CD14-positive monocyte (primary cell): ENCODE measurements at regions not wholly inside any gene's neighbourhood (a gene's known extent, or its start where the extent isn't known, plus 50 kb on each side); places are given as distances from the start of the nearest gene placed in this dataset.

Experiments
- DNase-seq, 3 donors: peaks; one replicate each; pipeline ENCODE4 v3.0.0-alpha.2; 2011 to 2022
- H2AFZ ChIP-seq: 2 replicates; pipeline ENCODE4 v1.6.0; 2012; ENCODE audit warnings: mild to moderate bottlenecking, low read depth, low read length, inconsistent platforms; ENCODE audit not compliant: insufficient read depth, poor library complexity, severe bottlenecking
- H3K27ac ChIP-seq, 2 donors: 1 replicate in 1 of 2; 2 replicates in 1 of 2; pipeline ENCODE4 v1.5.1; 2012 to 2013; ENCODE audit warnings: low read length in 2 of 2, control low read depth in 1 of 2, inconsistent platforms in 1 of 2, low read depth in 1 of 2, mild to moderate bottlenecking in 1 of 2
- H3K27me3 ChIP-seq, 2 donors: one replicate each; pipeline versions ENCODE4 v1.6.0 to v1.6.1; 2011 to 2013; ENCODE audit warnings: low read length in 2 of 2; ENCODE audit not compliant: control insufficient read depth in 2 of 2, insufficient read depth in 2 of 2
- H3K36me3 ChIP-seq, 2 donors: replicated peaks in 1 of 2; 1 replicate in 1 of 2; 2 replicates in 1 of 2; pipeline versions ENCODE4 v1.5.1 to v1.6.1; 2012 to 2013; ENCODE audit warnings: low read length in 2 of 2, control low read depth in 1 of 2, inconsistent platforms in 1 of 2, mild to moderate bottlenecking in 1 of 2; ENCODE audit not compliant: insufficient read depth in 2 of 2, control insufficient read depth in 1 of 2
- H3K4me1 ChIP-seq, 2 donors: 1 replicate in 1 of 2; 2 replicates in 1 of 2; pipeline versions ENCODE4 v1.5.1 to v1.6.1; 2012 to 2013; ENCODE audit warnings: low read length in 2 of 2, control low read depth in 1 of 2, inconsistent platforms in 1 of 2, mild to moderate bottlenecking in 1 of 2, moderate library complexity in 1 of 2; ENCODE audit not compliant: insufficient read depth in 2 of 2, control insufficient read depth in 1 of 2
- H3K4me2 ChIP-seq: replicated peaks from 2 replicates; pipeline ENCODE3; 2012; ENCODE audit warnings: low read length, moderate library complexity, mild to moderate bottlenecking; ENCODE audit not compliant: poor library complexity, severe bottlenecking; ENCODE audit errors: extremely low read depth
- H3K4me3 ChIP-seq, 3 experiments: fragments of 200-600 bp in 1 of 3; sonication (generic) in 1 of 3; replicated peaks in 1 of 3; 1 replicate in 2 of 3; 2 replicates in 1 of 3; pipeline ENCODE4 v1.5.1; 2011 to 2013; ENCODE audit warnings: low read length in 3 of 3, mild to moderate bottlenecking in 3 of 3, control low read depth in 2 of 3, low read depth in 2 of 3, inconsistent platforms in 1 of 3, moderate library complexity in 1 of 3
- H3K79me2 ChIP-seq: 2 replicates; pipeline ENCODE4 v1.6.0; 2012; ENCODE audit warnings: mild to moderate bottlenecking, control low read depth, inconsistent platforms, low read length, moderate library complexity; ENCODE audit not compliant: insufficient read depth
- H3K9ac ChIP-seq: 2 replicates; pipeline ENCODE4 v1.6.0; 2017; ENCODE audit warnings: low read length, mild to moderate bottlenecking; ENCODE audit not compliant: insufficient read depth, poor library complexity, severe bottlenecking
- H3K9me3 ChIP-seq, 2 donors: replicated peaks in 1 of 2; 1 replicate in 1 of 2; 2 replicates in 1 of 2; pipeline versions ENCODE4 v1.5.1 to v1.6.1; 2012 to 2013; ENCODE audit warnings: low read length in 2 of 2, control low read depth in 1 of 2; ENCODE audit not compliant: control insufficient read depth in 1 of 2, insufficient read depth in 1 of 2
- H4K20me1 ChIP-seq: 2 replicates; pipeline ENCODE4 v1.6.0; 2012; ENCODE audit warnings: mild to moderate bottlenecking, low read length, control low read depth, moderate library complexity; ENCODE audit not compliant: insufficient read depth
- H3K27ac Mint-ChIP-seq, 7 donors: one replicate each; pipeline ENCODE4 v1.8.0; 2020; ENCODE audit warnings: mild to moderate bottlenecking in 7 of 7, mixed read lengths in 7 of 7, moderate library complexity in 6 of 7, inconsistent platforms in 2 of 7
- H3K27me3 Mint-ChIP-seq, 3 donors: one replicate each; pipeline ENCODE4 v1.8.0; 2021 to 2022; ENCODE audit warnings: low read depth in 3 of 3, mild to moderate bottlenecking in 3 of 3, mixed read lengths in 3 of 3, moderate library complexity in 3 of 3, inconsistent platforms in 1 of 3
- H3K36me3 Mint-ChIP-seq, 2 donors: one replicate each; pipeline ENCODE4 v1.8.0; 2020; ENCODE audit warnings: mixed read lengths in 2 of 2, inconsistent platforms in 1 of 2, mild to moderate bottlenecking in 1 of 2
- H3K4me1 Mint-ChIP-seq: one replicate; pipeline ENCODE4 v1.8.0; 2020; ENCODE audit warnings: mild to moderate bottlenecking, mixed read lengths
- H3K4me3 Mint-ChIP-seq, 2 donors: one replicate each; pipeline ENCODE4 v1.8.0; 2020; ENCODE audit warnings: mild to moderate bottlenecking in 2 of 2, mixed read lengths in 2 of 2, moderate library complexity in 1 of 2
- H3K9me3 Mint-ChIP-seq, 7 donors: one replicate each; pipeline ENCODE4 v1.8.0; 2020 to 2022; ENCODE audit warnings: mixed read lengths in 7 of 7, mild to moderate bottlenecking in 6 of 7, moderate library complexity in 6 of 7, inconsistent platforms in 2 of 7
- CTCF ChIP-seq: fragments of 200-600 bp; IDR thresholded peaks from one replicate; pipeline ENCODE4 v1.8.0; 2022; ENCODE audit warnings: antibody characterized with exemption, mild to moderate bottlenecking
- WGBS: methylation state at CpG from one replicate; pipeline ENCODE4 v1.1.5; 2013; ENCODE audit warnings: missing lambda C conversion rate; ENCODE audit not compliant: insufficient coverage; 5-methylcytosine and 5-hydroxymethylcytosine counted together
- intact Hi-C, 2 donors: fragments of 100-400 bp; cut with micrococcal nuclease; formaldehyde crosslinking; loops; one replicate each; pipeline versions ENCODE4 v1.15.0 to v1.15.1; 2023

GRCh38 chr10:130888493-130888892, 423.0 kb downstream of the TCERG1L start:
- Mint-ChIP-seq H3K4me1 (no peaks in the 10 kb centered on the region), H3K36me3 (no peaks in the 10 kb centered on the region), H3K27ac (no peak overlapping the region), H3K27me3 (peaks cover 5 to 14% (median 13%) of the 10 kb centered on the region in 3 donors), H3K4me3 (no peak overlapping the region), H3K9me3 (peaks cover 0 to 4% (median 1%) of the 10 kb centered on the region in 7 donors)
- Histone ChIP-seq H3K9ac (no peak overlapping the region), H3K9me3 (no peaks in the 10 kb centered on the region), H3K4me2 (no peak overlapping the region), H3K27me3 (peaks cover 0 to 6% of the 10 kb centered on the region in 2 donors), H2AFZ (no peak overlapping the region), H3K4me1 (no peaks in the 10 kb centered on the region), H3K79me2 (no peaks in the 10 kb centered on the region), H4K20me1 (no peaks in the 10 kb centered on the region), H3K36me3 (no peaks in the 10 kb centered on the region), H3K27ac (no peak overlapping the region), H3K4me3 (no peak overlapping the region)
- TF ChIP-seq CTCF: no peak
- intact Hi-C loops: no loop called here
- WGBS: 100% methylated on average over 1 of the region's 2 CpGs
- DNase-seq: no peak

- Histone ChIP-seq H2AFZ (no peak overlapping the region), H4K20me1 (no peaks in the 10 kb centered on the region), H3K9ac (no peak overlapping the region), H3K27me3 (peaks cover 0 to 6% of the 10 kb centered on the region in 2 donors), H3K4me3 (no peak overlapping the region), H3K9me3 (no peaks in the 10 kb centered on the region), H3K4me2 (no peak overlapping the region), H3K27ac (no peak overlapping the region), H3K79me2 (no peaks in the 10 kb centered on the region), H3K36me3 (no peaks in the 10 kb centered on the region), H3K4me1 (no peaks in the 10 kb centered on the region)
- peaks cover 0 to 4% (median 1%) of the 10 kb centered on the region in 7 donors for H3K9me3 Mint-ChIP-seq
- H3K36me3 Mint-ChIP-seq: no peaks in the 10 kb centered on the region
- H3K27me3 Mint-ChIP-seq: peaks cover 4 to 16% (median 13%) of the 10 kb centered on the region in 3 donors
- TF ChIP-seq CTCF: no peak
- intact Hi-C loops: no loop called here
- no peak overlapping the region for H3K4me3 Mint-ChIP-seq
- H3K4me1 Mint-ChIP-seq: no peaks in the 10 kb centered on the region
- no peak overlapping the region for H3K27ac Mint-ChIP-seq
- 76% methylated on average over 7 of the region's 8 CpGs for WGBS
- DNase-seq: no peak
Observed at GRCh38 chr10:130889240-130889639, 422.3 kb downstream of the TCERG1L start.
